ENCODE measurements at regions not wholly inside any gene's neighbourhood (a gene's known extent, or its start where the extent isn't known, plus 50 kb on each side); places are given as distances from the start of the nearest gene placed in this dataset.
A peak's percentile ranks its signal among the peaks of the same experiment; 100 is the strongest.
"Not testable (repeated sequence)": the region's sequence is repeated elsewhere in the genome, so short reads cannot be mapped to it uniquely, and the experiment has no call there.

GRCh38 chr15:22253676-22254408 lies 173.5 kb downstream of the OR4M2 start:
- no peak for TF ChIP-seq CTCF (IDR thresholded peaks at IDR 0.05; ENCODE audit: borderline replicate concordance, control extremely low read depth, extremely low read depth, insufficient read depth, missing control alignments)
- in situ Hi-C loops (cut with MboI; ENCODE audit: low sequenced_read_pairs, unreplicated experiment) = no loop called here
- DNase-seq (ENCODE audit: low spot score) = peak; percentile 76

- in situ Hi-C loops (cut with MboI; ENCODE audit: low sequenced_read_pairs, unreplicated experiment) = not testable (repeated sequence)
Measured at GRCh38 chr15:22254409-22255045, 174.2 kb downstream of the OR4M2 start.

GRCh38 chr15:22255606-22256005 lies 175.3 kb downstream of the OR4M2 start:
- DNase-seq (ENCODE audit: low spot score); in situ Hi-C loops (cut with MboI; ENCODE audit: low sequenced_read_pairs, unreplicated experiment): not testable (repeated sequence)

More at GRCh38 chr15:22254409-22255045, 174.2 kb downstream of the OR4M2 start:
- not testable (repeated sequence) for DNase-seq (ENCODE audit: low spot score)

- in situ Hi-C loops (cut with MboI; ENCODE audit: low sequenced_read_pairs, unreplicated experiment) = not testable (repeated sequence)
Measured at GRCh38 chr15:22256389-22257046, 176.2 kb downstream of the OR4M2 start.

GRCh38 chr15:22257047-22258008 lies 177.0 kb downstream of the OR4M2 start:
- in situ Hi-C loops (cut with MboI; ENCODE audit: low sequenced_read_pairs, unreplicated experiment) = no loop called here
- no peak for DNase-seq (ENCODE audit: low spot score)
- TF ChIP-seq CTCF (IDR thresholded peaks at IDR 0.05; ENCODE audit: borderline replicate concordance, control extremely low read depth, extremely low read depth, insufficient read depth, missing control alignments) = no peak

More at GRCh38 chr15:22256389-22257046, 176.2 kb downstream of the OR4M2 start:
- DNase-seq (ENCODE audit: low spot score) = not testable (repeated sequence)

GRCh38 chr15:22258009-22258397 lies 177.7 kb downstream of the OR4M2 start:
- in situ Hi-C loops (cut with MboI; ENCODE audit: low sequenced_read_pairs, unreplicated experiment) = no loop called here
- DNase-seq (ENCODE audit: low spot score) = no peak
- TF ChIP-seq CTCF (IDR thresholded peaks at IDR 0.05; ENCODE audit: borderline replicate concordance, control extremely low read depth, extremely low read depth, insufficient read depth, missing control alignments) = no peak

- TF ChIP-seq CTCF (IDR thresholded peaks at IDR 0.05; ENCODE audit: borderline replicate concordance, control extremely low read depth, extremely low read depth, insufficient read depth, missing control alignments) = no peak
- no peak for DNase-seq (ENCODE audit: low spot score)
- in situ Hi-C loops (cut with MboI; ENCODE audit: low sequenced_read_pairs, unreplicated experiment) = no loop called here
Measured at GRCh38 chr15:22258398-22259150, 178.2 kb downstream of the OR4M2 start.

GRCh38 chr15:22259151-22259750 lies 178.9 kb downstream of the OR4M2 start:
- DNase-seq (ENCODE audit: low spot score); in situ Hi-C loops (cut with MboI; ENCODE audit: low sequenced_read_pairs, unreplicated experiment): not testable (repeated sequence)
